ENCODE measurements at regions not wholly inside any gene's neighbourhood (a gene's known extent, or its start where the extent isn't known, plus 50 kb on each side); places are given as distances from the start of the nearest gene placed in this dataset.

- TF ChIP-seq FOXM1 (IDR thresholded peaks at IDR 0.05; ENCODE audit: borderline replicate concordance) (no peak), LEF1 (IDR thresholded peaks at IDR 0.05; ENCODE audit: borderline replicate concordance) (no peak)
Observed at GRCh38 chr2:104746858-104747257, 107.1 kb upstream of the POU3F3 start.
